GM12892 (cell line): ENCODE measurements at regions not wholly inside any gene's neighbourhood (a gene's known extent, or its start where the extent isn't known, plus 50 kb on each side); places are given as distances from the start of the nearest gene placed in this dataset.

Source experiments
- DNase-seq: peaks from one replicate; pipeline ENCODE4 v3.0.0; 2011; ENCODE audit not compliant: insufficient read length
- FAIRE-seq: peaks from 2 replicates; lab custom pipeline; 2011; peaks lifted over from hg19 to GRCh38; lab: Jason Lieb, UNC
- POLR2A ChIP-seq: IDR thresholded peaks from 2 replicates; pipeline ENCODE4 v1.6.1; 2011; ENCODE audit warnings: low read depth, low read length, control low read depth
- POLR2AphosphoS5 ChIP-seq: IDR thresholded peaks from 2 replicates; pipeline ENCODE4 v1.6.1; 2011; ENCODE audit warnings: low read depth, low read length, control low read depth
- TAF1 ChIP-seq: IDR thresholded peaks from 2 replicates; pipeline ENCODE4 v1.6.1; 2011; ENCODE audit warnings: low read depth, mild to moderate bottlenecking, control low read depth, low read length, borderline replicate concordance

- no peak for FAIRE-seq
- TF ChIP-seq POLR2AphosphoS5 (no peak), TAF1 (no peak), POLR2A (no peak)
- no peak for DNase-seq
These were observed 375.0 kb upstream of the C1orf174 start for GRCh38 chr1:4275083-4275482.

- TF ChIP-seq POLR2AphosphoS5 (no peak), POLR2A (no peak), TAF1 (no peak)
- DNase-seq: no peak
- no peak for FAIRE-seq
These were observed 376.2 kb upstream of the C1orf174 start for GRCh38 chr1:4276238-4276637.

GRCh38 chr1:4277598-4277997, 376.8 kb upstream of the AJAP1 start:
- FAIRE-seq: no peak
- no peak for DNase-seq
- TF ChIP-seq POLR2A: no peak
- no peak for TF ChIP-seq TAF1
- TF ChIP-seq POLR2AphosphoS5: no peak

GRCh38 chr1:4284976-4285375, 369.4 kb upstream of the AJAP1 start:
- TF ChIP-seq TAF1 (no peak), POLR2A (no peak), POLR2AphosphoS5 (no peak)
- no peak for DNase-seq
- no peak for FAIRE-seq

- no peak for TF ChIP-seq POLR2AphosphoS5
- no peak for TF ChIP-seq POLR2A
- no peak for TF ChIP-seq TAF1
These were observed 361.5 kb upstream of the AJAP1 start for GRCh38 chr1:4292861-4293260.

GRCh38 chr1:4298361-4299083, 355.9 kb upstream of the AJAP1 start:
- DNase-seq: no peak
- TF ChIP-seq TAF1 (no peak), POLR2AphosphoS5 (no peak), POLR2A (no peak)
- FAIRE-seq: no peak

More at GRCh38 chr1:4292861-4293260, 361.5 kb upstream of the AJAP1 start:
- no peak for DNase-seq
- FAIRE-seq: no peak

GRCh38 chr1:4301007-4301406, 353.4 kb upstream of the AJAP1 start:
- DNase-seq: no peak
- FAIRE-seq: no peak
- TF ChIP-seq POLR2A (no peak), POLR2AphosphoS5 (no peak), TAF1 (no peak)

GRCh38 chr1:4303303-4303702, 351.1 kb upstream of the AJAP1 start:
- TF ChIP-seq TAF1 (no peak), POLR2AphosphoS5 (no peak), POLR2A (no peak)
- FAIRE-seq (no peak), DNase-seq (no peak)

GRCh38 chr1:4305526-4306301, 348.7 kb upstream of the AJAP1 start:
- DNase-seq: no peak
- TF ChIP-seq TAF1 (no peak), POLR2AphosphoS5 (no peak), POLR2A (no peak)
- no peak for FAIRE-seq

GRCh38 chr1:4306559-4307467, 347.6 kb upstream of the AJAP1 start:
- no peak for FAIRE-seq
- TF ChIP-seq POLR2AphosphoS5: no peak
- TF ChIP-seq POLR2A: no peak
- no peak for TF ChIP-seq TAF1

GRCh38 chr1:4307468-4307845, 347.0 kb upstream of the AJAP1 start:
- FAIRE-seq: no peak
- no peak for TF ChIP-seq TAF1
- no peak for TF ChIP-seq POLR2AphosphoS5
- no peak for TF ChIP-seq POLR2A
- DNase-seq: no peak

More at GRCh38 chr1:4306559-4307467, 347.6 kb upstream of the AJAP1 start:
- DNase-seq: no peak

GRCh38 chr1:4307911-4308545, 346.4 kb upstream of the AJAP1 start:
- DNase-seq (no peak), FAIRE-seq (no peak)
- TF ChIP-seq TAF1 (no peak), POLR2AphosphoS5 (no peak), POLR2A (no peak)
